Nephron progenitor cell (in vitro differentiated cells): ENCODE measurements at regions not wholly inside any gene's neighbourhood (a gene's known extent, or its start where the extent isn't known, plus 50 kb on each side); places are given as distances from the start of the nearest gene placed in this dataset.

Source experiments
- DNase-seq: peaks from one replicate; pipeline ENCODE4 v3.0.0; 2021
- H3K27ac Mint-ChIP-seq: 2 replicates; pipeline ENCODE4 v1.8.0; 2021; ENCODE audit warnings: mild to moderate bottlenecking, moderate library complexity, mixed read lengths
- H3K27me3 Mint-ChIP-seq: 2 replicates; pipeline ENCODE4 v1.8.0; 2021; ENCODE audit warnings: mild to moderate bottlenecking, low read depth, mixed read lengths; ENCODE audit not compliant: poor library complexity
- H3K36me3 Mint-ChIP-seq: 2 replicates; pipeline ENCODE4 v1.8.0; 2021; ENCODE audit warnings: low read depth, mixed read lengths
- H3K4me1 Mint-ChIP-seq: 2 replicates; pipeline ENCODE4 v1.8.0; 2021; ENCODE audit warnings: mixed read lengths
- H3K4me3 Mint-ChIP-seq: 2 replicates; pipeline ENCODE4 v1.8.0; 2021; ENCODE audit warnings: mild to moderate bottlenecking, moderate library complexity, mixed read lengths
- H3K9me3 Mint-ChIP-seq: 2 replicates; pipeline ENCODE4 v1.8.0; 2021; ENCODE audit warnings: mild to moderate bottlenecking, moderate library complexity, mixed read lengths
- TF ChIP-seq, protein P1 (sequence below): fragments of 200-600 bp; sonication (generic); IDR thresholded peaks from 2 replicates; pipeline ENCODE4 v1.5.0; 2021; ENCODE audit warnings: antibody characterized with exemption

GRCh38 chr5:92444888-92445287 is 1061.8 kb upstream of the ARRDC3 start:
- no peaks in the 10 kb centered on the region for H3K4me1 Mint-ChIP-seq
- no peak for DNase-seq
- H3K27me3 Mint-ChIP-seq, result peaks cover 14% of the 10 kb centered on the region
- TF ChIP-seq, protein P1, sequence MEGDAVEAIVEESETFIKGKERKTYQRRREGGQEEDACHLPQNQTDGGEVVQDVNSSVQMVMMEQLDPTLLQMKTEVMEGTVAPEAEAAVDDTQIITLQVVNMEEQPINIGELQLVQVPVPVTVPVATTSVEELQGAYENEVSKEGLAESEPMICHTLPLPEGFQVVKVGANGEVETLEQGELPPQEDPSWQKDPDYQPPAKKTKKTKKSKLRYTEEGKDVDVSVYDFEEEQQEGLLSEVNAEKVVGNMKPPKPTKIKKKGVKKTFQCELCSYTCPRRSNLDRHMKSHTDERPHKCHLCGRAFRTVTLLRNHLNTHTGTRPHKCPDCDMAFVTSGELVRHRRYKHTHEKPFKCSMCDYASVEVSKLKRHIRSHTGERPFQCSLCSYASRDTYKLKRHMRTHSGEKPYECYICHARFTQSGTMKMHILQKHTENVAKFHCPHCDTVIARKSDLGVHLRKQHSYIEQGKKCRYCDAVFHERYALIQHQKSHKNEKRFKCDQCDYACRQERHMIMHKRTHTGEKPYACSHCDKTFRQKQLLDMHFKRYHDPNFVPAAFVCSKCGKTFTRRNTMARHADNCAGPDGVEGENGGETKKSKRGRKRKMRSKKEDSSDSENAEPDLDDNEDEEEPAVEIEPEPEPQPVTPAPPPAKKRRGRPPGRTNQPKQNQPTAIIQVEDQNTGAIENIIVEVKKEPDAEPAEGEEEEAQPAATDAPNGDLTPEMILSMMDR, result no peak
- peaks cover 12% of the 10 kb centered on the region for H3K9me3 Mint-ChIP-seq
- H3K36me3 Mint-ChIP-seq, result no peaks in the 10 kb centered on the region
- no peak overlapping the region for H3K4me3 Mint-ChIP-seq
- H3K27ac Mint-ChIP-seq, result peak overlapping the region; percentile 1

DNA sequence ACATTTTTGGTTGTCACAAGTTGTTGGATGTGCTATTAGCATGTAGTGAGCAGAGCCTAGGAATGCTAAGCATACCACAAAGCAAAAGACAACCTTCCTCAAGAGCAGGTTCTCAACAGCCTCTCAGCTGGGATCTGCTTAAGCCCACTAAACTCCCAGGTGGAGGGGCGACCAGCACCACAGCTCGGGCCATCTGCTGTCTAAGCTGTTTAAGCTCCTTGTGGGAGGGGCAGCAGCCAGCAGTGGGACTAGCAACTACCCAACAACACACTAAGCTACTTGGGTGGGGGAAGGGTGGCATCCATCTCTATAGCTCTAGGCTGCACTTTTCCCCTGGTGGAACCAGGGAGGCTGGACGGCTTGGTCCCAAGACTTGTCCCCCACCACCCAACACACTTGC is 1052.7 kb upstream of the ARRDC3 start:
- no peak overlapping the region for H3K27ac Mint-ChIP-seq
- no peaks in the 10 kb centered on the region for H3K4me1 Mint-ChIP-seq
- no peaks in the 10 kb centered on the region for H3K36me3 Mint-ChIP-seq
- DNase-seq, result no peak
- TF ChIP-seq, protein P1, result no peak
- H3K9me3 Mint-ChIP-seq, result peaks cover 39% of the 10 kb centered on the region
- peaks cover 4% of the 10 kb centered on the region for H3K27me3 Mint-ChIP-seq
- no peak overlapping the region for H3K4me3 Mint-ChIP-seq

GRCh38 chr5:92429646-92430045 is 1046.5 kb upstream of the ARRDC3 start:
- H3K4me1 Mint-ChIP-seq, result no peaks in the 10 kb centered on the region
- H3K4me3 Mint-ChIP-seq, result no peak overlapping the region
- DNase-seq, result no peak
- no peaks in the 10 kb centered on the region for H3K36me3 Mint-ChIP-seq
- peaks cover 9% of the 10 kb centered on the region for H3K27me3 Mint-ChIP-seq
- H3K9me3 Mint-ChIP-seq, result peaks cover 14% of the 10 kb centered on the region
- TF ChIP-seq, protein P1, result no peak
- H3K27ac Mint-ChIP-seq, result no peak overlapping the region

DNA sequence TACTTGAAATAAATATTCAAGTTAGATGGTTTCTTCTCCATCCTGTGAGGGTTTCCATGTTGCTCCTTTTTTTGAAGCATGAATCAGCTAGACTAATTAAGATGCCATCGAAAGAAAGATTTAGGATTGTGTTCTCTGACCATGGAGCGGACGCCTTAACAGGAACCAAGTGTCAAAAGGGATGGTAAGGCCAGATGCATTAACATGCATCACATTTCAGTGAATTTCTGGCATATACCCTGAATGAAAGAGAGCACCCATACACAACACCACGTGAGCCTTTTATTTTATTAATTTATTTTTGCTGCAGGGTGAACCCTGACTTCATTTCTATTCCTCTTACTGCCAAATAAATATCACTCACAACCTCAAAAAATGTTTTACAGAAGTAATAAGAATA is 1045.3 kb upstream of the ARRDC3 start:
- H3K36me3 Mint-ChIP-seq, result no peaks in the 10 kb centered on the region
- peaks cover 12% of the 10 kb centered on the region for H3K27me3 Mint-ChIP-seq
- peaks cover 18% of the 10 kb centered on the region for H3K9me3 Mint-ChIP-seq
- DNase-seq, result no peak
- no peaks in the 10 kb centered on the region for H3K4me1 Mint-ChIP-seq
- TF ChIP-seq, protein P1, result no peak
- no peak overlapping the region for H3K4me3 Mint-ChIP-seq
- no peak overlapping the region for H3K27ac Mint-ChIP-seq

DNA sequence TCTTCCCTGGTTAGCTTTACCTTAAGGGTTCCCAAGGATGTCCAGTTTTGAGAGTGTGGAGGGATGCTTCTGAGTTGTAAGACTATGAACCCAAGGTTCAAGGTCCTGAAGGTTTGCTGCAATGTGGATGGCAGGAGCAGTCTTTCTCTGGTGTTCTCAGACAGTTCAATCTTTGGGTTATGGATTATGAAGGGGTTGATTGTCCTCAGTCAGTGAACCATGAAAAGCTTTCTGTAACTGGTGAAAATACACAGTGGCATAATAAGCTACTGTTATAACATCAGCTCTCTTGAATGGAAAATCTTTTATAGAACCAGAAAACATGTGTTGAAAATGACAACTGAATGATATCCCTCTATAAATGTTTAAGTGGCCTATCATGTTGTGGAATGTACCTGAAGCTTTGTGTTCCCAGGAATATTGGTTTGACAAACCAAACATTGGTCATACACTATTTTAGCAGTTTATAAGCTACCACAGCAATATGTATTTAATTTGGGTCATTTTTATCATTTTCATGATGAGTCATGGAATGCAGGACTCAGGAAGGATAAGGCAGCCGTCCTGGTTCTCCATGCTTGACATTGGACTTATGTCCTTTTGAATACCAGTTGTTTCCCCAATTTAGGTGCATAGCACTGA is 1041.8 kb upstream of the ARRDC3 start:
- H3K36me3 Mint-ChIP-seq, result peaks cover 3% of the 10 kb centered on the region
- H3K4me1 Mint-ChIP-seq, result no peaks in the 10 kb centered on the region
- H3K27me3 Mint-ChIP-seq, result peaks cover 12% of the 10 kb centered on the region
- H3K9me3 Mint-ChIP-seq, result peaks cover 46% of the 10 kb centered on the region
- no peak overlapping the region for H3K4me3 Mint-ChIP-seq
- DNase-seq, result no peak
- H3K27ac Mint-ChIP-seq, result no peak overlapping the region
- TF ChIP-seq, protein P1, result no peak

GRCh38 chr5:92421942-92422341 is 1038.8 kb upstream of the ARRDC3 start:
- H3K4me1 Mint-ChIP-seq, result no peaks in the 10 kb centered on the region
- peaks cover 3% of the 10 kb centered on the region for H3K36me3 Mint-ChIP-seq
- H3K9me3 Mint-ChIP-seq, result peaks cover 53% of the 10 kb centered on the region
- TF ChIP-seq, protein P1, result no peak
- no peak overlapping the region for H3K27ac Mint-ChIP-seq
- peaks cover 7% of the 10 kb centered on the region for H3K27me3 Mint-ChIP-seq
- H3K4me3 Mint-ChIP-seq, result no peak overlapping the region
- no peak for DNase-seq
